ENCODE measurements at regions not wholly inside any gene's neighbourhood (a gene's known extent, or its start where the extent isn't known, plus 50 kb on each side); places are given as distances from the start of the nearest gene placed in this dataset.

GRCh38 chr1:188429386-188429785, 1600.6 kb downstream of the PLA2G4A start:
- ChIA-PET POLR2A (no interaction called here), CTCF (ENCODE audit: unreplicated experiment) (no interaction called here)
- no peaks in the 10 kb centered on the region for H3K4me1 ChIP-seq (ENCODE audit: insufficient read depth, low read length, poor library complexity, severe bottlenecking)
- no peaks in the 10 kb centered on the region for H3K9me2 ChIP-seq (ENCODE audit: insufficient read depth, low read length)
- H3K4me2 ChIP-seq (ENCODE audit: low read length), result no peak overlapping the region
- no peaks in the 10 kb centered on the region for H3K79me2 ChIP-seq (ENCODE audit: insufficient read depth, low read depth, low read length)
- no peaks in the 10 kb centered on the region for H4K20me1 ChIP-seq (ENCODE audit: insufficient read depth, low read length)
- H3K9me3 ChIP-seq (ENCODE audit: low read length), result no peaks in the 10 kb centered on the region
- H3K36me3 ChIP-seq (ENCODE audit: insufficient read depth, low read length), result no peaks in the 10 kb centered on the region
- no peak overlapping the region for H3K27ac ChIP-seq (ENCODE audit: low read depth, low read length, poor library complexity, severe bottlenecking)
- TF ChIP-seq EZH2phosphoT487 (IDR thresholded peaks at IDR 0.05; ENCODE audit: borderline replicate concordance, low read depth, low read length), result no peak
- TF ChIP-seq CTCF (conservative IDR thresholded peaks at IDR 0.05; ENCODE audit: low read length), result no peak
- H2AFZ ChIP-seq (ENCODE audit: low read length), result no peak overlapping the region
- H3K4me3 ChIP-seq (ENCODE audit: low read depth, low read length, poor library complexity, severe bottlenecking), result no peak overlapping the region
- no peak for DNase-seq (ENCODE audit: low spot score)
- BruUV-seq (replicated peaks), result no TSS peak
- intact Hi-C loops (cut with micrococcal nuclease; ENCODE audit: unreplicated experiment), result no loop called here

- Histone ChIP-seq H3K4me3 (ENCODE audit: low read depth, low read length, poor library complexity, severe bottlenecking) (no peak overlapping the region), H3K4me1 (ENCODE audit: insufficient read depth, low read length, poor library complexity, severe bottlenecking) (no peaks in the 10 kb centered on the region), H3K79me2 (ENCODE audit: insufficient read depth, low read depth, low read length) (no peaks in the 10 kb centered on the region), H3K36me3 (ENCODE audit: insufficient read depth, low read length) (no peaks in the 10 kb centered on the region), H3K4me2 (ENCODE audit: low read length) (no peak overlapping the region), H2AFZ (ENCODE audit: low read length) (no peak overlapping the region), H3K27ac (ENCODE audit: low read depth, low read length, poor library complexity, severe bottlenecking) (no peak overlapping the region), H3K9me3 (ENCODE audit: low read length) (no peaks in the 10 kb centered on the region), H4K20me1 (ENCODE audit: insufficient read depth, low read length) (no peaks in the 10 kb centered on the region), H3K9me2 (ENCODE audit: insufficient read depth, low read length) (no peaks in the 10 kb centered on the region)
- ChIA-PET CTCF (ENCODE audit: unreplicated experiment) (no interaction called here), POLR2A (no interaction called here)
- no TSS peak for BruUV-seq (replicated peaks)
- TF ChIP-seq EZH2phosphoT487 (IDR thresholded peaks at IDR 0.05; ENCODE audit: borderline replicate concordance, low read depth, low read length) (no peak), CTCF (conservative IDR thresholded peaks at IDR 0.05; ENCODE audit: low read length) (no peak)
- DNase-seq (ENCODE audit: low spot score), result no peak
- intact Hi-C loops (cut with micrococcal nuclease; ENCODE audit: unreplicated experiment), result no loop called here
These were observed 1603.7 kb downstream of the PLA2G4A start for GRCh38 chr1:188432427-188432826.

- ChIA-PET CTCF (ENCODE audit: unreplicated experiment) (no interaction called here), POLR2A (interaction anchor here (0.5 to 0.7 kb wide), 2 partner anchors 7 to 187 kb away, joined by 3 read pairs; no protein-coding TSS in a partner anchor)
- intact Hi-C loops (cut with micrococcal nuclease; ENCODE audit: unreplicated experiment), result no loop called here
- no peaks in the 10 kb centered on the region for H3K79me2 ChIP-seq (ENCODE audit: insufficient read depth, low read depth, low read length)
- no TSS peak for BruUV-seq (replicated peaks)
- H3K9me2 ChIP-seq (ENCODE audit: insufficient read depth, low read length), result no peaks in the 10 kb centered on the region
- H3K9me3 ChIP-seq (ENCODE audit: low read length), result no peaks in the 10 kb centered on the region
- H2AFZ ChIP-seq (ENCODE audit: low read length), result no peak overlapping the region
- H3K36me3 ChIP-seq (ENCODE audit: insufficient read depth, low read length), result no peaks in the 10 kb centered on the region
- TF ChIP-seq CTCF (conservative IDR thresholded peaks at IDR 0.05; ENCODE audit: low read length) (no peak), EZH2phosphoT487 (IDR thresholded peaks at IDR 0.05; ENCODE audit: borderline replicate concordance, low read depth, low read length) (no peak)
- no peaks in the 10 kb centered on the region for H3K4me1 ChIP-seq (ENCODE audit: insufficient read depth, low read length, poor library complexity, severe bottlenecking)
- no peak for DNase-seq (ENCODE audit: low spot score)
- H3K4me2 ChIP-seq (ENCODE audit: low read length), result no peak overlapping the region
- H3K27ac ChIP-seq (ENCODE audit: low read depth, low read length, poor library complexity, severe bottlenecking), result no peak overlapping the region
- H4K20me1 ChIP-seq (ENCODE audit: insufficient read depth, low read length), result no peaks in the 10 kb centered on the region
- no peak overlapping the region for H3K4me3 ChIP-seq (ENCODE audit: low read depth, low read length, poor library complexity, severe bottlenecking)
These were observed 1604.7 kb downstream of the PLA2G4A start for GRCh38 chr1:188433425-188433824.

All from OCI-LY7 (cell line).